Naive thymus-derived CD4-positive, alpha-beta T cell (primary cell): ENCODE measurements at regions not wholly inside any gene's neighbourhood (a gene's known extent, or its start where the extent isn't known, plus 50 kb on each side); places are given as distances from the start of the nearest gene placed in this dataset.

Experiments
- ATAC-seq: fragments of 150-1000 bp; cut with Tn5 transposase; 2 replicates; pipeline ENCODE4 v1.10.0; 2021; ENCODE audit warnings: mild to moderate bottlenecking, moderate library complexity
- CTCF ChIA-PET: fragments of 350-600 bp; sonication (Branson Sonifier 250); formaldehyde crosslinking; loops from one replicate; lab custom pipeline; 2021; ENCODE audit warnings: antibody characterized with exemption; lab: Charles Lee
- POLR2A ChIA-PET: fragments of 350-600 bp; sonication (Branson Sonifier 250); formaldehyde crosslinking; loops from one replicate; lab custom pipeline; 2021; ENCODE audit warnings: antibody characterized with exemption, inconsistent platforms; lab: Charles Lee
- DNase-seq, 9 donors: peaks; one replicate each; pipeline versions ENCODE4 v3.0.0 to v3.0.0-alpha.2; 2020 to 2022; ENCODE audit warnings: mixed read lengths in 1 of 9
- H3K27ac ChIP-seq: one replicate; pipeline ENCODE4 v1.7.0; 2013; ENCODE audit warnings: mild to moderate bottlenecking, low read depth, low read length, moderate library complexity
- H3K27me3 ChIP-seq, 2 donors: one replicate each; pipeline ENCODE4 v1.7.0; 2013; ENCODE audit warnings: low read length in 2 of 2, mild to moderate bottlenecking in 2 of 2, moderate library complexity in 2 of 2; ENCODE audit not compliant: control insufficient read depth in 2 of 2, insufficient read depth in 2 of 2
- H3K36me3 ChIP-seq, 3 experiments: 1 replicate in 2 of 3; 2 replicates in 1 of 3; pipeline ENCODE4 v1.7.0; 2013; ENCODE audit warnings: low read length in 3 of 3, mild to moderate bottlenecking in 3 of 3, moderate library complexity in 1 of 3; ENCODE audit not compliant: insufficient read depth in 3 of 3, control insufficient read depth in 2 of 3
- H3K4me1 ChIP-seq, 2 donors: one replicate each; pipeline ENCODE4 v1.7.0; 2013; ENCODE audit warnings: low read length in 2 of 2, mild to moderate bottlenecking in 2 of 2, moderate library complexity in 1 of 2; ENCODE audit not compliant: control insufficient read depth in 2 of 2, insufficient read depth in 2 of 2
- H3K4me3 ChIP-seq: 2 replicates; pipeline ENCODE4 v1.7.0; 2013; ENCODE audit warnings: mild to moderate bottlenecking, low read length
- H3K9me3 ChIP-seq, 3 experiments: 1 replicate in 2 of 3; 2 replicates in 1 of 3; pipeline ENCODE4 v1.7.0; 2013; ENCODE audit warnings: low read length in 3 of 3; ENCODE audit not compliant: control insufficient read depth in 2 of 3
- H3K27ac Mint-ChIP-seq, 9 donors: one replicate each; pipeline ENCODE4 v1.8.0; 2020 to 2022; ENCODE audit warnings: mixed read lengths in 9 of 9, mild to moderate bottlenecking in 8 of 9, moderate library complexity in 5 of 9, inconsistent platforms in 2 of 9
- H3K27me3 Mint-ChIP-seq, 5 donors: one replicate each; pipeline ENCODE4 v1.8.0; 2021 to 2022; ENCODE audit warnings: mixed read lengths in 5 of 5, mild to moderate bottlenecking in 1 of 5
- H3K36me3 Mint-ChIP-seq, 5 donors: one replicate each; pipeline ENCODE4 v1.8.0; 2020 to 2022; ENCODE audit warnings: mixed read lengths in 5 of 5, mild to moderate bottlenecking in 3 of 5, inconsistent platforms in 1 of 5
- H3K4me1 Mint-ChIP-seq, 7 donors: one replicate each; pipeline ENCODE4 v1.8.0; 2020 to 2022; ENCODE audit warnings: mixed read lengths in 7 of 7, mild to moderate bottlenecking in 3 of 7, inconsistent platforms in 1 of 7
- H3K4me3 Mint-ChIP-seq, 10 donors: one replicate each; pipeline ENCODE4 v1.8.0; 2020 to 2022; ENCODE audit warnings: mild to moderate bottlenecking in 10 of 10, mixed read lengths in 10 of 10, moderate library complexity in 6 of 10, inconsistent platforms in 2 of 10
- H3K9me3 Mint-ChIP-seq, 11 donors: one replicate each; pipeline ENCODE4 v1.8.0; 2020 to 2022; ENCODE audit warnings: mixed read lengths in 11 of 11, mild to moderate bottlenecking in 4 of 11, inconsistent platforms in 1 of 11, moderate library complexity in 1 of 11
- intact Hi-C, 2 donors: fragments of 100-400 bp; cut with micrococcal nuclease; formaldehyde crosslinking; loops; one replicate each; pipeline ENCODE4 v1.15.1; 2023

GRCh38 chr6:113352029-113352801 lies 504.9 kb upstream of the MARCKS start:
- ATAC-seq (no peak), DNase-seq (no peak)
- no peak overlapping the region for H3K27ac Mint-ChIP-seq
- ChIA-PET POLR2A (no interaction called here), CTCF (no interaction called here)
- Histone ChIP-seq H3K27me3 (no peaks in the 10 kb centered on the region), H3K4me3 (no peak overlapping the region), H3K27ac (no peak overlapping the region), H3K4me1 (no peaks in the 10 kb centered on the region), H3K9me3 (no peaks in the 10 kb centered on the region), H3K36me3 (no peaks in the 10 kb centered on the region)
- H3K9me3 Mint-ChIP-seq, result peaks cover 0 to 11% (median 0%) of the 10 kb centered on the region in 11 donors
- no peaks in the 10 kb centered on the region for H3K4me1 Mint-ChIP-seq
- H3K27me3 Mint-ChIP-seq, result no peaks in the 10 kb centered on the region
- intact Hi-C loops, result no loop called here
- no peaks in the 10 kb centered on the region for H3K36me3 Mint-ChIP-seq
- H3K4me3 Mint-ChIP-seq, result no peak overlapping the region

- ChIA-PET POLR2A (no interaction called here), CTCF (no interaction called here)
- no peaks in the 10 kb centered on the region for H3K27me3 ChIP-seq
- H3K27me3 Mint-ChIP-seq, result no peaks in the 10 kb centered on the region
- H3K4me1 ChIP-seq, result no peaks in the 10 kb centered on the region
- no peak overlapping the region for H3K4me3 Mint-ChIP-seq
- H3K9me3 ChIP-seq, result no peaks in the 10 kb centered on the region
- no peak overlapping the region for H3K27ac Mint-ChIP-seq
- no peak for DNase-seq
- H3K36me3 Mint-ChIP-seq, result no peaks in the 10 kb centered on the region
- peaks cover 0 to 11% (median 0%) of the 10 kb centered on the region in 11 donors for H3K9me3 Mint-ChIP-seq
- no peak overlapping the region for H3K4me3 ChIP-seq
- H3K36me3 ChIP-seq, result no peaks in the 10 kb centered on the region
- intact Hi-C loops, result no loop called here
- ATAC-seq, result no peak
- H3K27ac ChIP-seq, result no peak overlapping the region
- no peaks in the 10 kb centered on the region for H3K4me1 Mint-ChIP-seq
Measured at GRCh38 chr6:113352831-113353230, 504.3 kb upstream of the MARCKS start.

- no peak overlapping the region for H3K27ac Mint-ChIP-seq
- ChIA-PET POLR2A (no interaction called here), CTCF (no interaction called here)
- H3K4me1 Mint-ChIP-seq, result no peaks in the 10 kb centered on the region
- Histone ChIP-seq H3K36me3 (no peaks in the 10 kb centered on the region), H3K4me3 (no peak overlapping the region), H3K27ac (no peak overlapping the region), H3K9me3 (no peaks in the 10 kb centered on the region), H3K4me1 (no peaks in the 10 kb centered on the region), H3K27me3 (no peaks in the 10 kb centered on the region)
- peaks cover 0 to 11% (median 0%) of the 10 kb centered on the region in 11 donors for H3K9me3 Mint-ChIP-seq
- H3K4me3 Mint-ChIP-seq, result no peak overlapping the region
- ATAC-seq (no peak), DNase-seq (no peak)
- no peaks in the 10 kb centered on the region for H3K36me3 Mint-ChIP-seq
- intact Hi-C loops, result no loop called here
- H3K27me3 Mint-ChIP-seq, result no peaks in the 10 kb centered on the region
Measured at GRCh38 chr6:113353392-113353791, 503.8 kb upstream of the MARCKS start.

- H3K36me3 Mint-ChIP-seq, result no peaks in the 10 kb centered on the region
- ATAC-seq, result no peak
- H3K27ac Mint-ChIP-seq, result no peak overlapping the region
Measured at GRCh38 chr6:113354204-113354895, 502.8 kb upstream of the MARCKS start.

GRCh38 chr6:113356139-113356538 lies 501.0 kb upstream of the MARCKS start:
- Histone ChIP-seq H3K36me3 (no peaks in the 10 kb centered on the region), H3K27ac (no peak overlapping the region), H3K27me3 (no peaks in the 10 kb centered on the region), H3K9me3 (no peaks in the 10 kb centered on the region), H3K4me1 (no peaks in the 10 kb centered on the region), H3K4me3 (no peak overlapping the region)
- H3K36me3 Mint-ChIP-seq, result no peaks in the 10 kb centered on the region
- H3K4me1 Mint-ChIP-seq, result no peaks in the 10 kb centered on the region
- H3K4me3 Mint-ChIP-seq, result no peak overlapping the region
- POLR2A ChIA-PET, result no interaction called here
- no peak overlapping the region for H3K27ac Mint-ChIP-seq
- DNase-seq (no peak), ATAC-seq (no peak)
- no peaks in the 10 kb centered on the region for H3K27me3 Mint-ChIP-seq
- H3K9me3 Mint-ChIP-seq, result peaks cover 0 to 11% (median 0%) of the 10 kb centered on the region in 11 donors
- intact Hi-C loops, result no loop called here
- CTCF ChIA-PET, result no interaction called here

More at GRCh38 chr6:113354204-113354895, 502.8 kb upstream of the MARCKS start:
- no peaks in the 10 kb centered on the region for H3K9me3 ChIP-seq
- no peaks in the 10 kb centered on the region for H3K27me3 ChIP-seq
- H3K27ac ChIP-seq, result no peak overlapping the region
- no peak overlapping the region for H3K4me3 Mint-ChIP-seq
- H3K27me3 Mint-ChIP-seq, result no peaks in the 10 kb centered on the region
- intact Hi-C loops, result no loop called here
- no peaks in the 10 kb centered on the region for H3K4me1 ChIP-seq
- POLR2A ChIA-PET, result no interaction called here
- no peak for DNase-seq
- H3K9me3 Mint-ChIP-seq, result peaks cover 0 to 11% (median 0%) of the 10 kb centered on the region in 11 donors
- no peaks in the 10 kb centered on the region for H3K4me1 Mint-ChIP-seq
- no peaks in the 10 kb centered on the region for H3K36me3 ChIP-seq
- CTCF ChIA-PET, result no interaction called here
- no peak overlapping the region for H3K4me3 ChIP-seq

- Mint-ChIP-seq H3K36me3 (no peaks in the 10 kb centered on the region), H3K27ac (no peak overlapping the region), H3K27me3 (no peaks in the 10 kb centered on the region), H3K4me3 (no peak overlapping the region), H3K9me3 (peaks cover 0 to 11% (median 0%) of the 10 kb centered on the region in 11 donors), H3K4me1 (no peaks in the 10 kb centered on the region)
- Histone ChIP-seq H3K4me3 (no peak overlapping the region), H3K27ac (no peak overlapping the region), H3K9me3 (no peaks in the 10 kb centered on the region), H3K4me1 (no peaks in the 10 kb centered on the region), H3K27me3 (no peaks in the 10 kb centered on the region), H3K36me3 (no peaks in the 10 kb centered on the region)
- intact Hi-C loops, result no loop called here
- ChIA-PET POLR2A (no interaction called here), CTCF (no interaction called here)
- DNase-seq (no peak), ATAC-seq (no peak)
Measured at GRCh38 chr6:113357041-113357440, 500.1 kb upstream of the MARCKS start.
